Lung (tissue), 11 donors: ENCODE measurements at regions not wholly inside any gene's neighbourhood (a gene's known extent, or its start where the extent isn't known, plus 50 kb on each side); places are given as distances from the start of the nearest gene placed in this dataset.

Experiments
- ATAC-seq: fragments of 200-7000 bp; cut with Tn5 transposase; one replicate; pipeline ENCODE4 v1.9.1; 2020; ENCODE audit warnings: moderate number of reproducible peaks; ENCODE audit not compliant: insufficient read depth, low FRiP score
- DNase-seq, 3 donors: peaks; one replicate each; pipeline ENCODE4 v3.0.0-alpha.2; 2013 to 2017
- H3K27ac ChIP-seq, 2 donors: one replicate each; pipeline ENCODE4 v1.5.1; 2013; ENCODE audit warnings: mild to moderate bottlenecking in 2 of 2, moderate library complexity in 2 of 2, control low read depth in 1 of 2, inconsistent platforms in 1 of 2, low read depth in 1 of 2, low read length in 1 of 2
- H3K27me3 ChIP-seq, 3 donors: one replicate each; pipeline ENCODE4 v1.5.1; 2013; ENCODE audit warnings: low read length in 2 of 3; ENCODE audit not compliant: control insufficient read depth in 3 of 3, insufficient read depth in 3 of 3
- H3K36me3 ChIP-seq, 4 donors: one replicate each; pipeline ENCODE4 v1.5.1; 2013; ENCODE audit warnings: low read length in 4 of 4, mild to moderate bottlenecking in 1 of 4, moderate library complexity in 1 of 4; ENCODE audit not compliant: control insufficient read depth in 4 of 4, insufficient read depth in 4 of 4
- H3K4me1 ChIP-seq, 5 donors: one replicate each; pipeline ENCODE4 v1.5.1; 2013; ENCODE audit warnings: low read length in 5 of 5, mild to moderate bottlenecking in 2 of 5, moderate library complexity in 1 of 5; ENCODE audit not compliant: control insufficient read depth in 5 of 5, insufficient read depth in 5 of 5
- H3K4me3 ChIP-seq: one replicate; pipeline ENCODE4 v1.5.1; 2013; ENCODE audit warnings: mild to moderate bottlenecking, control low read depth, moderate library complexity
- H3K9ac ChIP-seq, 2 donors: one replicate each; pipeline ENCODE4 v1.5.1; 2013; ENCODE audit warnings: low read length in 2 of 2, control low read depth in 1 of 2; ENCODE audit not compliant: insufficient read depth in 1 of 2
- H3K9me3 ChIP-seq, 4 donors: one replicate each; pipeline ENCODE4 v1.5.1; 2013; ENCODE audit warnings: low read length in 3 of 4, mild to moderate bottlenecking in 1 of 4, moderate library complexity in 1 of 4; ENCODE audit not compliant: control insufficient read depth in 4 of 4, insufficient read depth in 3 of 4
- CTCF ChIP-seq: IDR thresholded peaks from 2 replicates; pipeline ENCODE4 v1.5.1; 2012; ENCODE audit warnings: mild to moderate bottlenecking; ENCODE audit errors: control extremely low read depth, extremely low read depth
- WGBS, 2 donors: extraction: QIAGEN DNeasy Blood & Tissue Kit; methylation state at CpG; one replicate each; pipeline ENCODE4 v1.1.7; 2013; 5-methylcytosine and 5-hydroxymethylcytosine counted together
- donor health status: control.
- donor health status: control.
- donor health status: Bipolar disorder and iron deficiency.
- donor health status: healthy.
- donor health status: DM: yes; HTN: yes; CAD: no.

GRCh38 chr20:17142666-17143065, 84.2 kb upstream of the PCSK2 start:
- Histone ChIP-seq H3K27me3 (no peaks in the 10 kb centered on the region), H3K9me3 (no peaks in the 10 kb centered on the region), H3K27ac (no peak overlapping the region), H3K9ac (no peak overlapping the region), H3K4me1 (no peaks in the 10 kb centered on the region), H3K36me3 (no peaks in the 10 kb centered on the region), H3K4me3 (no peak overlapping the region)
- ATAC-seq: no peak
- DNase-seq: no peak
- WGBS, 2 donors: 52 to 70% methylated on average over 3 of the region's 3 CpGs
- no peak for TF ChIP-seq CTCF

- H3K4me1 ChIP-seq: no peaks in the 10 kb centered on the region
- 49 to 78% methylated on average over 1 of the region's 1 CpG for WGBS, 2 donors
- H3K9ac ChIP-seq: no peak overlapping the region
- no peak overlapping the region for H3K27ac ChIP-seq
- ATAC-seq (no peak), DNase-seq (no peak)
- H3K9me3 ChIP-seq: no peaks in the 10 kb centered on the region
- no peaks in the 10 kb centered on the region for H3K36me3 ChIP-seq
- H3K27me3 ChIP-seq: peaks cover 0 to 7% (median 0%) of the 10 kb centered on the region in 3 donors
- no peak overlapping the region for H3K4me3 ChIP-seq
- no peak for TF ChIP-seq CTCF
These were observed 76.0 kb upstream of the PCSK2 start for GRCh38 chr20:17150858-17151257.

GRCh38 chr20:17155401-17155800, 71.4 kb upstream of the PCSK2 start:
- Histone ChIP-seq H3K4me1 (no peaks in the 10 kb centered on the region), H3K4me3 (no peak overlapping the region), H3K27ac (no peak overlapping the region), H3K9me3 (no peaks in the 10 kb centered on the region), H3K9ac (no peak overlapping the region), H3K36me3 (no peaks in the 10 kb centered on the region), H3K27me3 (no peaks in the 10 kb centered on the region)
- no peak for TF ChIP-seq CTCF
- WGBS, 2 donors: 45 to 53% methylated on average over 6 of the region's 6 CpGs
- ATAC-seq (no peak), DNase-seq (no peak)

GRCh38 chr20:17158701-17159100, 68.1 kb upstream of the PCSK2 start:
- H3K36me3 ChIP-seq: no peaks in the 10 kb centered on the region
- ATAC-seq (no peak), DNase-seq (no peak)
- no peak overlapping the region for H3K27ac ChIP-seq
- no peak for TF ChIP-seq CTCF
- no peaks in the 10 kb centered on the region for H3K4me1 ChIP-seq
- no peaks in the 10 kb centered on the region for H3K9me3 ChIP-seq
- no peak overlapping the region for H3K4me3 ChIP-seq
- H3K27me3 ChIP-seq: no peaks in the 10 kb centered on the region
- H3K9ac ChIP-seq: no peak overlapping the region
- WGBS, 2 donors: 86% methylated on average over 2 of the region's 2 CpGs
